Spleen (tissue), 11 donors: ENCODE measurements at regions not wholly inside any gene's neighbourhood (a gene's known extent, or its start where the extent isn't known, plus 50 kb on each side); places are given as distances from the start of the nearest gene placed in this dataset.

Experiments used
- DNase-seq: peaks from one replicate; pipeline ENCODE4 v3.0.0-alpha.2; 2020
- H3K27ac ChIP-seq, 8 donors: fragments of 200-600 bp; sonication (generic) in 7 of 8; 1 replicate in 4 of 8; 2 replicates in 4 of 8; pipeline versions ENCODE4 v1.5.0 to v1.8.0; 2016 to 2021; ENCODE audit warnings: inconsistent platforms in 4 of 8, mild to moderate bottlenecking in 4 of 8, moderate library complexity in 1 of 8
- H3K27me3 ChIP-seq, 7 donors: fragments of 200-600 bp; sonication (generic) in 6 of 7; replicated peaks in 1 of 7; 1 replicate in 4 of 7; 2 replicates in 3 of 7; pipeline versions ENCODE4 v1.5.0 to v1.8.0; 2016 to 2021; ENCODE audit warnings: inconsistent platforms in 3 of 7, mild to moderate bottlenecking in 1 of 7
- H3K36me3 ChIP-seq, 6 donors: fragments of 200-600 bp; sonication (generic) in 5 of 6; 1 replicate in 4 of 6; 2 replicates in 2 of 6; pipeline versions ENCODE4 v1.5.0 to v1.8.0; 2016 to 2021; ENCODE audit warnings: inconsistent platforms in 2 of 6
- H3K4me1 ChIP-seq, 6 donors: fragments of 200-600 bp; sonication (generic) in 5 of 6; 1 replicate in 3 of 6; 2 replicates in 3 of 6; pipeline versions ENCODE4 v1.5.0 to v1.8.0; 2016 to 2021; ENCODE audit warnings: inconsistent platforms in 3 of 6
- H3K4me3 ChIP-seq, 8 donors: fragments of 200-600 bp; sonication (generic) in 7 of 8; 1 replicate in 4 of 8; 2 replicates in 4 of 8; pipeline versions ENCODE4 v1.5.0 to v1.8.0; 2016 to 2021; ENCODE audit warnings: inconsistent platforms in 4 of 8, mild to moderate bottlenecking in 4 of 8, moderate library complexity in 2 of 8
- H3K9me3 ChIP-seq, 8 donors: fragments of 200-600 bp; sonication (generic) in 7 of 8; 1 replicate in 4 of 8; 2 replicates in 4 of 8; pipeline versions ENCODE4 v1.5.0 to v1.8.0; 2016 to 2021; ENCODE audit warnings: inconsistent platforms in 4 of 8
- CTCF ChIP-seq, 11 experiments: fragments of 200-600 bp in 7 of 11; fragments of 450-650 bp in 4 of 11; sonication (generic) in 4 of 11; IDR thresholded peaks in 8 of 11; conservative IDR thresholded peaks in 3 of 11; 1 replicate in 7 of 11; 2 replicates in 4 of 11; pipeline versions ENCODE4 v1.4.0 to v1.8.0; 2016 to 2021; ENCODE audit warnings: antibody characterized with exemption in 11 of 11, inconsistent platforms in 4 of 11, mild to moderate bottlenecking in 1 of 11
- POLR2A ChIP-seq, 3 donors: fragments of 450-650 bp; IDR thresholded peaks; one replicate each; pipeline ENCODE4 v1.5.1; 2017; ENCODE audit warnings: antibody characterized with exemption in 3 of 3, mild to moderate bottlenecking in 1 of 3
- POLR2AphosphoS5 ChIP-seq, 3 donors: sonication (generic); formaldehyde crosslinking; IDR thresholded peaks; one replicate each; pipeline ENCODE4 v1.5.1; 2017; ENCODE audit warnings: antibody characterized with exemption in 3 of 3
- WGBS, 5 donors: extraction: QIAGEN DNeasy Blood & Tissue Kit in 3 of 5; methylation state at CpG; one replicate each; pipeline versions ENCODE4 v1.1.5 to v1.1.7; 2013 to 2018; 5-methylcytosine and 5-hydroxymethylcytosine counted together
- intact Hi-C: fragments of 100-400 bp; cut with DNase I; formaldehyde crosslinking; loops from one replicate; pipeline ENCODE4 v1.15.0; 2023; ENCODE audit warnings: low total_unique reads
- donor health status: healthy with polysubstance abuse.
- donor health status: DM: no; HTN: no; CAD: no; lungs with moderate emphysema.
- donor health status: DM: no; HTN: no; CAD: no.
- donor health status: Bipolar disorder and iron deficiency.
- donor health status: healthy.
- donor health status: DM: no; HTN: no; CAD: no.
- donor health status: DM: yes; HTN: yes; CAD: no.

DNA sequence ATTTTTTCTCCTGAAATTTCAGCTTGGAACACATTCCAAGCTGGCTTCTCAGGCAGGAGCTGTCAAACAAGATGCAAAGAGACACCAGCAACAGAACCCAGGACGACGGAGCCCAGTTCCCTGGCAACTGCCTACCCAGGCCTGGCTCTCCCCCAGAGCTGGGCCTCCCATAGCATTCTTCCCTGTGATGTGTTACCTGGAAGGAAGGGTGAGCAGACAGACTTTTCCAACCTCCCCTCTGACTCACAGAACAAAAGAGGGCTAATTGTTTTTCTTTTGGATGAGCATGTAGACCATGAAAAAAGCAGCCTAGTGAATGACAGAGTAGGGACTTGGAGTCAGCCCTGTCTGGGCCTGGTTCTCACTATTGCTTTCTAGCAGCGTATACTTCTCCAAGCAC lies 55.3 kb upstream of the BMAL1 start:
- H3K4me1 ChIP-seq: no peaks in the 10 kb centered on the region
- TF ChIP-seq CTCF (IDR thresholded peaks at IDR 0.05 in 8 of 11, conservative IDR thresholded peaks at IDR 0.05 in 3 of 11) (no peak), POLR2A (IDR thresholded peaks at IDR 0.05) (no peak), POLR2AphosphoS5 (IDR thresholded peaks at IDR 0.05) (no peak)
- intact Hi-C loops: no loop called here
- H3K4me3 ChIP-seq: no peak overlapping the region
- H3K36me3 ChIP-seq: no peaks in the 10 kb centered on the region
- H3K9me3 ChIP-seq: no peaks in the 10 kb centered on the region
- 56 to 94% (median 77%) methylated on average over 3 of the region's 3 CpGs for WGBS, 5 donors
- no peaks in the 10 kb centered on the region for H3K27me3 ChIP-seq
- H3K27ac ChIP-seq: no peak overlapping the region
- no peak for DNase-seq

DNA sequence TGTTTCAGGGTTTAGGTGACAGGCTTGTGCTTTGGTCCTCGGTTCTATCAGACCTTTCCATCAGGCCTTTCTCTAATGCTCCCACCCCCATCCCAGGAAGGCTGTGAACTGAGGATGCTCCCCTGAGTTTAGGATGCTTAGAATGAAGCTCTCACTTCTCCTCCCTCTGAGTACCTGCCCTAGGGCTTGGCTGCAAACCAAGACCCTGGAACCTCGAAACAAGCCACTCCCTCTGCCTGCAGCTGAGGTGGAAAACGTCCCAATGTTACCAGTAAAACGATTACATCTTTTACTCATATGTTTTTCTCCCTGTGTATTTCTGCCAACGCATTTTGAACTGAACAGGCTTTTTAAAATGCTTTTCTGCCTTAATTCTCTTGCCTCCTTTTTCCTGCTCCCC lies 54.5 kb upstream of the BMAL1 start:
- intact Hi-C loops: no loop called here

GRCh38 chr11:13224324-13224723 lies 53.3 kb upstream of the BMAL1 start:
- no peak for TF ChIP-seq CTCF (IDR thresholded peaks at IDR 0.05 in 8 of 11, conservative IDR thresholded peaks at IDR 0.05 in 3 of 11)
- H3K4me1 ChIP-seq: peaks cover 0 to 8% (median 2%) of the 10 kb centered on the region in 6 donors
- WGBS, 5 donors: 87 to 95% (median 91%) methylated on average over 1 of the region's 1 CpG
- no peaks in the 10 kb centered on the region for H3K27me3 ChIP-seq
- no peak overlapping the region for H3K4me3 ChIP-seq
- no peak overlapping the region for H3K27ac ChIP-seq
- no peak for DNase-seq
- no peaks in the 10 kb centered on the region for H3K9me3 ChIP-seq
- H3K36me3 ChIP-seq: no peaks in the 10 kb centered on the region
- intact Hi-C loops: no loop called here

More for the DNA sequence above, 54.5 kb upstream of the BMAL1 start:
- Histone ChIP-seq H3K27me3 (no peaks in the 10 kb centered on the region), H3K4me1 (no peaks in the 10 kb centered on the region), H3K9me3 (no peaks in the 10 kb centered on the region), H3K27ac (no peak overlapping the region), H3K4me3 (no peak overlapping the region), H3K36me3 (no peaks in the 10 kb centered on the region)
- TF ChIP-seq CTCF (IDR thresholded peaks at IDR 0.05 in 8 of 11, conservative IDR thresholded peaks at IDR 0.05 in 3 of 11) (no peak), POLR2A (IDR thresholded peaks at IDR 0.05) (no peak), POLR2AphosphoS5 (IDR thresholded peaks at IDR 0.05) (no peak)
- no peak for DNase-seq
- 50 to 67% (median 61%) methylated on average over 5 of the region's 5 CpGs for WGBS, 5 donors

- Histone ChIP-seq H3K4me1 (peaks cover 0 to 12% (median 4%) of the 10 kb centered on the region in 6 donors), H3K27ac (no peak overlapping the region)
- DNase-seq: no peak
These were observed 52.3 kb upstream of the BMAL1 start for GRCh38 chr11:13225038-13226001.

More at GRCh38 chr11:13225038-13226001, 52.3 kb upstream of the BMAL1 start:
- H3K4me3 ChIP-seq: no peak overlapping the region
- H3K27me3 ChIP-seq: no peaks in the 10 kb centered on the region
- H3K9me3 ChIP-seq: no peaks in the 10 kb centered on the region
- WGBS, 5 donors: 83 to 92% (median 88%) methylated on average over 10 of the region's 10 CpGs
- TF ChIP-seq POLR2A (IDR thresholded peaks at IDR 0.05) (no peak), POLR2AphosphoS5 (IDR thresholded peaks at IDR 0.05) (no peak), CTCF (IDR thresholded peaks at IDR 0.05 in 8 of 11, conservative IDR thresholded peaks at IDR 0.05 in 3 of 11) (no peak)
- H3K36me3 ChIP-seq: no peaks in the 10 kb centered on the region
- intact Hi-C loops: no loop called here
